ENCODE measurements at regions not wholly inside any gene's neighbourhood (a gene's known extent, or its start where the extent isn't known, plus 50 kb on each side); places are given as distances from the start of the nearest gene placed in this dataset.

DNA sequence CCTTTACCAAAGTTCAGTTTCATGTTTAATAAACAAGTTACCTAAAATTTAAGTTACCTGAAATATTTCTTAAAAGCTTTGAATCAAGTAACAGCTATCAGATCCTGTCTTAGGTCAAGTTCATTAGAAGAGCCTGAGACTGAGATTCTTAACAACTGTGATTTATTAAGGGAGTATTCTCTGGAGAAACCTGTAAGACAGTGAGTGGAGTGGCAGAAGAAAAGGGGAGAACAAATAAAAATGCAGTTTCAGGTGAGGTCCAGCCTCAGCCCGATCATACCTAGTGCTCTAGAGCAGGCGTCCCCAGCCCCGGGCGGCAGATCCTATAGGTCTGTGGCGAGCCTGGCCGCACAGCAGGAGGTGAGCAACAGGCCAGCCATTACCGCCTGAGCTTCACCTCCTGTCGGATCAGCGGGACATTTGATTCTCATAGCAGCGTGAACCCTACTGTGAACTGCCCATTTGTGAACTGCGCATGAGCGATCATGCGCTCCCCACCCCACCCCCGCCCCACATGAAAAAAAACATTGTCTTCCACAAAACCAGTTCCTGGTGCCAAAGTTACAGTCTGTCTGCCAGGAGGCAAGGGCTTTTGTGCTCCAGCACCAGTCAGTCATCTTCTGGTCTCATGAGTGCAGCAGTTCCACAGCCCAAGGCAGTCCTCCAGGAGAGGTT, 59.2 kb upstream of the ADGRB3 start:
- no peak for FAIRE-seq
- DNase-seq (ENCODE audit: low read depth), result no peak
- TF ChIP-seq, protein P1, sequence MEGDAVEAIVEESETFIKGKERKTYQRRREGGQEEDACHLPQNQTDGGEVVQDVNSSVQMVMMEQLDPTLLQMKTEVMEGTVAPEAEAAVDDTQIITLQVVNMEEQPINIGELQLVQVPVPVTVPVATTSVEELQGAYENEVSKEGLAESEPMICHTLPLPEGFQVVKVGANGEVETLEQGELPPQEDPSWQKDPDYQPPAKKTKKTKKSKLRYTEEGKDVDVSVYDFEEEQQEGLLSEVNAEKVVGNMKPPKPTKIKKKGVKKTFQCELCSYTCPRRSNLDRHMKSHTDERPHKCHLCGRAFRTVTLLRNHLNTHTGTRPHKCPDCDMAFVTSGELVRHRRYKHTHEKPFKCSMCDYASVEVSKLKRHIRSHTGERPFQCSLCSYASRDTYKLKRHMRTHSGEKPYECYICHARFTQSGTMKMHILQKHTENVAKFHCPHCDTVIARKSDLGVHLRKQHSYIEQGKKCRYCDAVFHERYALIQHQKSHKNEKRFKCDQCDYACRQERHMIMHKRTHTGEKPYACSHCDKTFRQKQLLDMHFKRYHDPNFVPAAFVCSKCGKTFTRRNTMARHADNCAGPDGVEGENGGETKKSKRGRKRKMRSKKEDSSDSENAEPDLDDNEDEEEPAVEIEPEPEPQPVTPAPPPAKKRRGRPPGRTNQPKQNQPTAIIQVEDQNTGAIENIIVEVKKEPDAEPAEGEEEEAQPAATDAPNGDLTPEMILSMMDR (IDR thresholded peaks at IDR 0.05; ENCODE audit: insufficient read depth, low read length, severe bottlenecking), result no peak
- no peaks in the 10 kb centered on the region for H3K36me3 ChIP-seq (ENCODE audit: control insufficient read depth, insufficient read depth, low read length)
- H3K27me3 ChIP-seq (ENCODE audit: control insufficient read depth, insufficient read depth, low read length), result no peaks in the 10 kb centered on the region
- H3K4me3 ChIP-seq (ENCODE audit: low read depth, low read length), result no peak overlapping the region

DNA sequence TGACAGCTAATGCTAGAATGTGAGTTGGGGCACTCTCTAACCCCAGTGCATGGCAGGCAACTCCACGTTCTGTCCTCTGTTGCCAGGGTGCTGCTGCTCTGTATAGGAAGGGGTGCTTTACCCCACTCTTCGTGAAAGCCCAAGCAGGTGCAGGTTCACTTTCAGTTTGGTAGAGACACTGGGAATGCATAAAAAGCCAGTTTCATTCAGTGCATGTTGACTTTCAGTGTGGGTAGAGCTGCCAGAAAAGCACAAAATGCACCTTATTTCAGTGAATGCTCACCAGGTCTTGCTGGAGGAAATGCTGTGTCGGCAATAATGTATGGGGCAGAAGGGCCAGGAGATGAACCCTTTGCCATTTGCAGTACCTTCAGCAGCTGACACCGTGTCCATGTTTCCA, 62.1 kb upstream of the ADGRB3 start:
- TF ChIP-seq, protein P1 (IDR thresholded peaks at IDR 0.05; ENCODE audit: insufficient read depth, low read length, severe bottlenecking), result no peak
- DNase-seq (ENCODE audit: low read depth) (no peak), FAIRE-seq (no peak)
- no peak overlapping the region for H3K4me3 ChIP-seq (ENCODE audit: low read depth, low read length)
- no peaks in the 10 kb centered on the region for H3K36me3 ChIP-seq (ENCODE audit: control insufficient read depth, insufficient read depth, low read length)
- no peaks in the 10 kb centered on the region for H3K27me3 ChIP-seq (ENCODE audit: control insufficient read depth, insufficient read depth, low read length)

DNA sequence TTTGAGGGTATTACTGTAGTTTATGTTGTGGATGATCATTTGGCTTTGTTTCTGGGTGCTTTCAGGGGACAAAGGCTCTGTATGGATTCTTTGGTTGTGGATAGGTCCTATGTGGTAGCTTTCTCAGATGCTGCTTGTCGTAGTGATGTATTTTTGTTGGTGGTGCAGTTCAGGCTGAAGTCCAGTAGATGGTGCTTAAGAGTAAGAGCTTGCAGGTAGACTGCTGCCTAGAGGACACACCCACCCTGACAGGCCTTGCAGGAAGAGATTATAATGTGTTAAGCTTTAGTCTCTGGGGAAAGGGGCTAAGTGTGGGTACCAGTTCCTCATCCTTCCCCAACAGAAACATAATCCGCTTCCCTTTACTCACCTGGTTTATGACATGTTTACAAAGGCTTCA, 62.6 kb upstream of the ADGRB3 start:
- DNase-seq (ENCODE audit: low read depth) (peak; percentile 51), FAIRE-seq (no peak)
- Histone ChIP-seq H3K36me3 (ENCODE audit: control insufficient read depth, insufficient read depth, low read length) (no peaks in the 10 kb centered on the region), H3K4me3 (ENCODE audit: low read depth, low read length) (no peak overlapping the region), H3K27me3 (ENCODE audit: control insufficient read depth, insufficient read depth, low read length) (no peaks in the 10 kb centered on the region)
- TF ChIP-seq, protein P1 (IDR thresholded peaks at IDR 0.05; ENCODE audit: insufficient read depth, low read length, severe bottlenecking), result peak; percentile 47

DNA sequence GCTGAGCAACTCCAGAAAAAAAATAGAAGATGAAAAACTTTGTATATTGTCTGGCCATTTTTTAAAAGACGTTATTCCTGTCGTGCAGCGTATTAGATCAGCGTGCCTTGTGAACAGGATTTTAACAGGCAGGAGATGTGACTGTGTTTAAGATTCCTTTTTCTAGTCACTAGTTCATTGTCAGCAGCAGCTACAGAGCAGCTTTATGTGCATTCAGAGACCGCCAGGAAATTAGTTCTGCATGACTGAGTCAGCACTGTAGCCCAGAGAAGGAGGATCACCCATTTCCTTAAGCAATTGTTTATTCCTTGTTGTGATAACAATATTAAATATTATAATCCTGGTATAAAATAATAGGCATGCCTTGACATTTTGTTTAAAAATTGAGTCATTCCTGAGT, 75.4 kb upstream of the ADGRB3 start:
- Histone ChIP-seq H3K27me3 (ENCODE audit: control insufficient read depth, insufficient read depth, low read length) (no peaks in the 10 kb centered on the region), H3K4me3 (ENCODE audit: low read depth, low read length) (no peak overlapping the region), H3K36me3 (ENCODE audit: control insufficient read depth, insufficient read depth, low read length) (no peaks in the 10 kb centered on the region)
- FAIRE-seq (no peak), DNase-seq (ENCODE audit: low read depth) (no peak)
- TF ChIP-seq, protein P1 (IDR thresholded peaks at IDR 0.05; ENCODE audit: insufficient read depth, low read length, severe bottlenecking), result no peak

DNA sequence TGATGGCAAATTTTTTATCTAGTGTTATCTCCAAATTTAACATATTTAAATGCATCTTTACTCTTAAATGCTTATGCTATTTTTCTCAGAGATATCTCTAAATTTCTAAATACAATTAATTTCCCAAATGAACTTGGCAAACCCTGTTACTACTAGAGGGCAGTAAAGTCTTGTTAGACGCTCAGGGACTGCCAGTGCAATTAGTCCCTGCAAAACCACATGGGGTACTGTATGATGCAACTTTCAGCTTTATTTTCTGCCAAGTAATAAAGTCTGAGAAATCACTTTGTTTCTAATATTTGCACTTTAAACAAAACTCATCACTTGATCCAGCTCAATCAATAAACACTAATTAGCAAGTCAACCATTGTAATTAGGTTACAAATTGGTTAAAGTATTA, 76.0 kb upstream of the ADGRB3 start:
- Histone ChIP-seq H3K36me3 (ENCODE audit: control insufficient read depth, insufficient read depth, low read length) (no peaks in the 10 kb centered on the region), H3K4me3 (ENCODE audit: low read depth, low read length) (no peak overlapping the region), H3K27me3 (ENCODE audit: control insufficient read depth, insufficient read depth, low read length) (no peaks in the 10 kb centered on the region)
- DNase-seq (ENCODE audit: low read depth) (no peak), FAIRE-seq (no peak)
- TF ChIP-seq, protein P1 (IDR thresholded peaks at IDR 0.05; ENCODE audit: insufficient read depth, low read length, severe bottlenecking), result no peak

DNA sequence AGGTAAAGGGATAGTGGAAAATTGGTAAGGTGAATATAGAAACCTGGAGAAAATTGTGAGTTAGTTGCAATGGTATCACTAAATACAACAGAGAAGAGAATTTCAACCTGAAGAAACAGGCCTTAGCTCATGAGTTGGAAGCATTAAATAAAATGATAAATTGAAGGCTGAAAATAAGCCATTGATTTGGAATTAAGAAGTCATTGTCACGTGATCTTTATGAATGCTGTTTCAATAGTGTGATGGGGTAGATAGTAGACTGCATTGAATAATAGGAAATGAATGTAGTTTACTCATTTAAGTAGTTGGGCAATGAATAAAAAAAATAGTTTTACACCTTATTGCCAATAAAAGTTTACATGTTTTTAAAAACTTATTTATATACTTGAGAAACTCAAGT, 88.5 kb upstream of the ADGRB3 start:
- FAIRE-seq, result no peak
- TF ChIP-seq, protein P1 (IDR thresholded peaks at IDR 0.05; ENCODE audit: insufficient read depth, low read length, severe bottlenecking), result no peak
- DNase-seq (ENCODE audit: low read depth), result no peak

More for the DNA sequence above, 88.5 kb upstream of the ADGRB3 start:
- Histone ChIP-seq H3K36me3 (ENCODE audit: control insufficient read depth, insufficient read depth, low read length) (no peaks in the 10 kb centered on the region), H3K4me3 (ENCODE audit: low read depth, low read length) (no peak overlapping the region), H3K27me3 (ENCODE audit: control insufficient read depth, insufficient read depth, low read length) (no peaks in the 10 kb centered on the region)

All from bronchial epithelial cell (primary cell).